ENCODE measurements at regions not wholly inside any gene's neighbourhood (a gene's known extent, or its start where the extent isn't known, plus 50 kb on each side); places are given as distances from the start of the nearest gene placed in this dataset.

DNA sequence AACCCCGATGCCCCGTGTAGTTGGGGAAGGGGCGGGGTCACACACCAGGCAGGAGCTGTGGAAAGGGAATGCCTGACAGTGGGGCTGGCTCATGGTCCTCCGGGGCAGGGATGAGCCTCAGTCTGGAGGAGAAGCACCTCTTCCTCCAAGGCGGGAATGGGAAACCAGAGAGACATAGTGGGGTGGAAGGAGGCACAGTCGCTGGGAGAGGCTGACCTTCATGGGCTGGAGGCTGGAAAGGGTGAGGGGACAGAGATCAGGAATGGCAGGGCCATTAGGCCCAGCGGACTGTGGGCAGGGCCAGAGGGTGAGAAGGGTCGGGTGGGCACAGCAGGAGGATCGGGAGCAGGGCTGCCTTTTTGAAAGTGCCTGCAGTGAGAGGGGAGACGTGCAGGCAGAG is 65.8 kb upstream of the LINGO1 start:
- H3K27ac ChIP-seq (ENCODE audit: low read depth in 1 of 2, low read length in 1 of 2): no peak overlapping the region
- peaks cover 0 to 3% (median 0%) of the 10 kb centered on the region in 4 donors for H3K9me3 ChIP-seq (ENCODE audit: control insufficient read depth in 4 of 4, insufficient read depth in 3 of 4, low read length in 3 of 4)
- WGBS, 2 donors: 57 to 64% methylated on average over 10 of the region's 10 CpGs
- no peaks in the 10 kb centered on the region for H3K27me3 ChIP-seq (ENCODE audit: control insufficient read depth in 3 of 3, insufficient read depth in 3 of 3, low read length in 2 of 3)
- H3K4me3 ChIP-seq: no peak overlapping the region
- DNase-seq (no peak), ATAC-seq (ENCODE audit: insufficient read depth, low FRiP score) (no peak)
- no peaks in the 10 kb centered on the region for H3K36me3 ChIP-seq (ENCODE audit: control insufficient read depth in 4 of 4, insufficient read depth in 4 of 4, low read length in 4 of 4)
- H3K4me1 ChIP-seq (ENCODE audit: control insufficient read depth in 5 of 5, insufficient read depth in 5 of 5, low read length in 5 of 5): peaks cover 0 to 4% (median 0%) of the 10 kb centered on the region in 5 donors
- TF ChIP-seq, protein P1, sequence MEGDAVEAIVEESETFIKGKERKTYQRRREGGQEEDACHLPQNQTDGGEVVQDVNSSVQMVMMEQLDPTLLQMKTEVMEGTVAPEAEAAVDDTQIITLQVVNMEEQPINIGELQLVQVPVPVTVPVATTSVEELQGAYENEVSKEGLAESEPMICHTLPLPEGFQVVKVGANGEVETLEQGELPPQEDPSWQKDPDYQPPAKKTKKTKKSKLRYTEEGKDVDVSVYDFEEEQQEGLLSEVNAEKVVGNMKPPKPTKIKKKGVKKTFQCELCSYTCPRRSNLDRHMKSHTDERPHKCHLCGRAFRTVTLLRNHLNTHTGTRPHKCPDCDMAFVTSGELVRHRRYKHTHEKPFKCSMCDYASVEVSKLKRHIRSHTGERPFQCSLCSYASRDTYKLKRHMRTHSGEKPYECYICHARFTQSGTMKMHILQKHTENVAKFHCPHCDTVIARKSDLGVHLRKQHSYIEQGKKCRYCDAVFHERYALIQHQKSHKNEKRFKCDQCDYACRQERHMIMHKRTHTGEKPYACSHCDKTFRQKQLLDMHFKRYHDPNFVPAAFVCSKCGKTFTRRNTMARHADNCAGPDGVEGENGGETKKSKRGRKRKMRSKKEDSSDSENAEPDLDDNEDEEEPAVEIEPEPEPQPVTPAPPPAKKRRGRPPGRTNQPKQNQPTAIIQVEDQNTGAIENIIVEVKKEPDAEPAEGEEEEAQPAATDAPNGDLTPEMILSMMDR (IDR thresholded peaks at IDR 0.05; ENCODE audit: control extremely low read depth, extremely low read depth): no peak
- H3K9ac ChIP-seq (ENCODE audit: insufficient read depth in 1 of 2, low read length in 2 of 2): no peak overlapping the region

DNA sequence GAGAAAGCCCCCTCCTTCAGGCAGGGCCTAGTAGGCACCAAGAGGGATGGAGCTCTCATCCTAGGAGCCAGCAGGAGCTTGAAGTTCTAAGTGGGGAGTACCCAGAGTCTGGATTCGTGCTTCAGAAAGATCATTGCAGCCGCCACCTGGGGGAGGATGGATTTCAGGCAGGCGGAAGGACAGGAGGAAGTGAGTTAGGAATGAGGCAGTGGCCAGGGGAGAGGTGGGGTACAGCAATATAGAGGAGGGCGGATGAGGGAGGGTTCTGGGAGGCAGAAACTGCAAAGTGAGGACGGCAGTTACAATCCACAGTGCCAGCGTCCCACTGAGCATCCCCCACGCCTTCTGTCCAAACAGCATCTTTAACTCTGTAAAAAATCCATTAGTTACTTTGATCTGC is 65.2 kb upstream of the LINGO1 start:
- Histone ChIP-seq H3K27ac (ENCODE audit: low read depth in 1 of 2, low read length in 1 of 2) (no peak overlapping the region), H3K4me3 (no peak overlapping the region), H3K36me3 (ENCODE audit: control insufficient read depth in 4 of 4, insufficient read depth in 4 of 4, low read length in 4 of 4) (no peaks in the 10 kb centered on the region), H3K4me1 (ENCODE audit: control insufficient read depth in 5 of 5, insufficient read depth in 5 of 5, low read length in 5 of 5) (peaks cover 0 to 4% (median 0%) of the 10 kb centered on the region in 5 donors), H3K9ac (ENCODE audit: insufficient read depth in 1 of 2, low read length in 2 of 2) (no peak overlapping the region), H3K9me3 (ENCODE audit: control insufficient read depth in 4 of 4, insufficient read depth in 3 of 4, low read length in 3 of 4) (peaks cover 0 to 3% (median 0%) of the 10 kb centered on the region in 4 donors), H3K27me3 (ENCODE audit: control insufficient read depth in 3 of 3, insufficient read depth in 3 of 3, low read length in 2 of 3) (peaks cover 0 to 1% (median 0%) of the 10 kb centered on the region in 3 donors)
- 50 to 51% methylated on average over 7 of the region's 7 CpGs for WGBS, 2 donors
- ATAC-seq (ENCODE audit: insufficient read depth, low FRiP score) (no peak), DNase-seq (no peak)
- TF ChIP-seq, protein P1 (IDR thresholded peaks at IDR 0.05; ENCODE audit: control extremely low read depth, extremely low read depth): no peak

DNA sequence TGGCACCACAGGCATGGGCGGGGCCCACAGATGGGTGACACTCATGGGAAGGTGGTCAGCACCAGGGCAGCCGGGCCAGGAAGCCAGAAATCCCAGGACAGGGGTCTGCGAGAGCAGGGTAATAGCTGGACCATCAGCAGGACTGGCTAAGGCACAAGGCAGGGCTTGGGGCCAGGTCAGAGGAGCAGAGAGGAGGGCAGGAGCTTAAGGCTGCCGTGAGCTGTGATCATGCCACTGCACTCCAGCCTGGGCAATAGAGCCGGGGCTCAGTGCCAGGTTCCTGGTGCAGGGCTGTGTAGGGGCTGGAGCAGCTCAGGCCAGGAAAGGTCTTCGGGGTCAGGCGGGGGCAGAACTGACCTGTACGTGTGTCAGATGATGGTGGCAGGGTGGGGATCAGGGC is 64.2 kb upstream of the LINGO1 start:
- H3K9ac ChIP-seq (ENCODE audit: insufficient read depth in 1 of 2, low read length in 2 of 2): no peak overlapping the region
- no peak overlapping the region for H3K4me3 ChIP-seq
- H3K27me3 ChIP-seq (ENCODE audit: control insufficient read depth in 3 of 3, insufficient read depth in 3 of 3, low read length in 2 of 3): peaks cover 0 to 3% (median 0%) of the 10 kb centered on the region in 3 donors
- H3K36me3 ChIP-seq (ENCODE audit: control insufficient read depth in 4 of 4, insufficient read depth in 4 of 4, low read length in 4 of 4): no peaks in the 10 kb centered on the region
- TF ChIP-seq, protein P1 (IDR thresholded peaks at IDR 0.05; ENCODE audit: control extremely low read depth, extremely low read depth): no peak
- no peak overlapping the region for H3K27ac ChIP-seq (ENCODE audit: low read depth in 1 of 2, low read length in 1 of 2)
- DNase-seq: no peak
- 74 to 85% methylated on average over 8 of the region's 8 CpGs for WGBS, 2 donors
- ATAC-seq (ENCODE audit: insufficient read depth, low FRiP score): no peak
- peaks cover 0 to 4% (median 0%) of the 10 kb centered on the region in 5 donors for H3K4me1 ChIP-seq (ENCODE audit: control insufficient read depth in 5 of 5, insufficient read depth in 5 of 5, low read length in 5 of 5)
- H3K9me3 ChIP-seq (ENCODE audit: control insufficient read depth in 4 of 4, insufficient read depth in 3 of 4, low read length in 3 of 4): peaks cover 0 to under 1% (median 0%) of the 10 kb centered on the region in 4 donors
